ENCODE measurements at regions not wholly inside any gene's neighbourhood (a gene's known extent, or its start where the extent isn't known, plus 50 kb on each side); places are given as distances from the start of the nearest gene placed in this dataset.

DNA sequence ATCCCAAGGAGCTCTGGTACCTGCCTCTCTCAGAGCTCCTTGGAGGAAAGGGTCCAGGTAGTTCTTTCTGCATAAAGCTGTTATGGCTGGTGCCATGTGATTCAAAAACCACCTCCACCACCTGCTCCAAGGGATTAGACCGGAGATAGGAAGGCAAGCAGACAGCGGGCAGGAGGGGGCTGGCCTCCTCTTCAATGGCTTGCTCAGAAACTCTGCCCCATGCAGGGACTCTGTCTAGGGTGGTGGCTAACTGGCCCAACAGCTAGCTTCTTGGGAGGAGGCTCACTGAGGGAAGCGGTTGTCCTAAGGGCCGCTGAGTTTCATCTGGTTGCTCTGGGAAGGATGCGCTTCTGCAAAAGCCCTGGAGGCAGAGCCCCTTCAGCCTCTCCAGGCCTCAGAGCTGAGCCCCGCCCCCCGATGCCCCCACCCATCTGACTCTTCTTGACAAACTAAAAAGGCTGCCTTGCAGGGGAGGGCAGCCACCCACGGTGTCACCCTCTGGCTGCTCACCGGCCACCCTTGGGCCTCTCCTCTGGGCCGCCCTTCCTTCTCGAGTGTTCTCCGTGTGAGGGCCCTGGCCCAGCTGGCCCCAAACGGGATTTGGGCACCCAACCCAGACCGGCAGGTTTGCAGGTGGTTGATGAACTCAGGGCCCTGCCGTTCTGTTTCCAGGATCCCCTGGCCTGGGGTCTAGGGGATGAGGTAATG, 90.2 kb downstream of the MCFD2 start:
- Histone ChIP-seq H3K9me3 (ENCODE audit: control insufficient read depth in 4 of 4, low read length in 3 of 4) (peaks cover 0 to 2% (median 0%) of the 10 kb centered on the region in 4 donors), H3K27me3 (ENCODE audit: control insufficient read depth in 4 of 4, insufficient read depth in 4 of 4, low read length in 3 of 4) (no peaks in the 10 kb centered on the region), H3K36me3 (ENCODE audit: control insufficient read depth in 4 of 4, insufficient read depth in 3 of 4, low read depth in 1 of 4, low read length in 3 of 4) (no peaks in the 10 kb centered on the region), H3K27ac (ENCODE audit: low read depth in 1 of 2, low read length in 2 of 2) (no peak overlapping the region), H3K4me1 (ENCODE audit: control insufficient read depth in 4 of 4, insufficient read depth in 4 of 4, low read length in 3 of 4) (no peaks in the 10 kb centered on the region), H3K9ac (ENCODE audit: low read depth in 1 of 2, low read length in 2 of 2) (no peak overlapping the region), H3K4me3 (ENCODE audit: low read depth in 1 of 3, low read length in 3 of 3) (no peak overlapping the region)
- 94% methylated on average over 15 of the region's 15 CpGs for WGBS
- no peak for TF ChIP-seq HNF4G (IDR thresholded peaks at IDR 0.05)
- TF ChIP-seq YY1 (IDR thresholded peaks at IDR 0.05): no peak
- TF ChIP-seq SP1 (IDR thresholded peaks at IDR 0.05): no peak
- TF ChIP-seq EGR1 (IDR thresholded peaks at IDR 0.05; ENCODE audit: low read depth in 2 of 2): no peak
- TF ChIP-seq GABPA (IDR thresholded peaks at IDR 0.05 in 1 of 2, conservative IDR thresholded peaks at IDR 0.05 in 1 of 2): no peak
- no peak for TF ChIP-seq HNF4A (conservative IDR thresholded peaks at IDR 0.05)
- TF ChIP-seq, protein P1, sequence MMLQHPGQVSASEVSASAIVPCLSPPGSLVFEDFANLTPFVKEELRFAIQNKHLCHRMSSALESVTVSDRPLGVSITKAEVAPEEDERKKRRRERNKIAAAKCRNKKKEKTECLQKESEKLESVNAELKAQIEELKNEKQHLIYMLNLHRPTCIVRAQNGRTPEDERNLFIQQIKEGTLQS (IDR thresholded peaks at IDR 0.05): no peak
- no peak for TF ChIP-seq RAD21 (IDR thresholded peaks at IDR 0.05)
- TF ChIP-seq NR2F2 (IDR thresholded peaks at IDR 0.05): no peak
- TF ChIP-seq, protein P2, sequence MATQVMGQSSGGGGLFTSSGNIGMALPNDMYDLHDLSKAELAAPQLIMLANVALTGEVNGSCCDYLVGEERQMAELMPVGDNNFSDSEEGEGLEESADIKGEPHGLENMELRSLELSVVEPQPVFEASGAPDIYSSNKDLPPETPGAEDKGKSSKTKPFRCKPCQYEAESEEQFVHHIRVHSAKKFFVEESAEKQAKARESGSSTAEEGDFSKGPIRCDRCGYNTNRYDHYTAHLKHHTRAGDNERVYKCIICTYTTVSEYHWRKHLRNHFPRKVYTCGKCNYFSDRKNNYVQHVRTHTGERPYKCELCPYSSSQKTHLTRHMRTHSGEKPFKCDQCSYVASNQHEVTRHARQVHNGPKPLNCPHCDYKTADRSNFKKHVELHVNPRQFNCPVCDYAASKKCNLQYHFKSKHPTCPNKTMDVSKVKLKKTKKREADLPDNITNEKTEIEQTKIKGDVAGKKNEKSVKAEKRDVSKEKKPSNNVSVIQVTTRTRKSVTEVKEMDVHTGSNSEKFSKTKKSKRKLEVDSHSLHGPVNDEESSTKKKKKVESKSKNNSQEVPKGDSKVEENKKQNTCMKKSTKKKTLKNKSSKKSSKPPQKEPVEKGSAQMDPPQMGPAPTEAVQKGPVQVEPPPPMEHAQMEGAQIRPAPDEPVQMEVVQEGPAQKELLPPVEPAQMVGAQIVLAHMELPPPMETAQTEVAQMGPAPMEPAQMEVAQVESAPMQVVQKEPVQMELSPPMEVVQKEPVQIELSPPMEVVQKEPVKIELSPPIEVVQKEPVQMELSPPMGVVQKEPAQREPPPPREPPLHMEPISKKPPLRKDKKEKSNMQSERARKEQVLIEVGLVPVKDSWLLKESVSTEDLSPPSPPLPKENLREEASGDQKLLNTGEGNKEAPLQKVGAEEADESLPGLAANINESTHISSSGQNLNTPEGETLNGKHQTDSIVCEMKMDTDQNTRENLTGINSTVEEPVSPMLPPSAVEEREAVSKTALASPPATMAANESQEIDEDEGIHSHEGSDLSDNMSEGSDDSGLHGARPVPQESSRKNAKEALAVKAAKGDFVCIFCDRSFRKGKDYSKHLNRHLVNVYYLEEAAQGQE (IDR thresholded peaks at IDR 0.05): no peak
- TF ChIP-seq, protein P3, sequence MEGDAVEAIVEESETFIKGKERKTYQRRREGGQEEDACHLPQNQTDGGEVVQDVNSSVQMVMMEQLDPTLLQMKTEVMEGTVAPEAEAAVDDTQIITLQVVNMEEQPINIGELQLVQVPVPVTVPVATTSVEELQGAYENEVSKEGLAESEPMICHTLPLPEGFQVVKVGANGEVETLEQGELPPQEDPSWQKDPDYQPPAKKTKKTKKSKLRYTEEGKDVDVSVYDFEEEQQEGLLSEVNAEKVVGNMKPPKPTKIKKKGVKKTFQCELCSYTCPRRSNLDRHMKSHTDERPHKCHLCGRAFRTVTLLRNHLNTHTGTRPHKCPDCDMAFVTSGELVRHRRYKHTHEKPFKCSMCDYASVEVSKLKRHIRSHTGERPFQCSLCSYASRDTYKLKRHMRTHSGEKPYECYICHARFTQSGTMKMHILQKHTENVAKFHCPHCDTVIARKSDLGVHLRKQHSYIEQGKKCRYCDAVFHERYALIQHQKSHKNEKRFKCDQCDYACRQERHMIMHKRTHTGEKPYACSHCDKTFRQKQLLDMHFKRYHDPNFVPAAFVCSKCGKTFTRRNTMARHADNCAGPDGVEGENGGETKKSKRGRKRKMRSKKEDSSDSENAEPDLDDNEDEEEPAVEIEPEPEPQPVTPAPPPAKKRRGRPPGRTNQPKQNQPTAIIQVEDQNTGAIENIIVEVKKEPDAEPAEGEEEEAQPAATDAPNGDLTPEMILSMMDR (IDR thresholded peaks at IDR 0.05; ENCODE audit: low read depth, low read length, missing input control): no peak
- no peak for TF ChIP-seq RXRA (IDR thresholded peaks at IDR 0.05)
- no peak for TF ChIP-seq FOXA1 (IDR thresholded peaks at IDR 0.05)
- no peak for TF ChIP-seq JUND (IDR thresholded peaks at IDR 0.05)
- no peak for TF ChIP-seq MAX (IDR thresholded peaks at IDR 0.05)
- TF ChIP-seq TAF1 (conservative IDR thresholded peaks at IDR 0.05): no peak
- TF ChIP-seq FOXA2 (IDR thresholded peaks at IDR 0.05): no peak
- no peak for DNase-seq (ENCODE audit: low spot score)

- no peak for DNase-seq (ENCODE audit: low spot score)
- Histone ChIP-seq H3K27me3 (ENCODE audit: control insufficient read depth in 4 of 4, insufficient read depth in 4 of 4, low read length in 3 of 4) (no peaks in the 10 kb centered on the region), H3K4me3 (ENCODE audit: low read depth in 1 of 3, low read length in 3 of 3) (no peak overlapping the region), H3K27ac (ENCODE audit: low read depth in 1 of 2, low read length in 2 of 2) (no peak overlapping the region), H3K4me1 (ENCODE audit: control insufficient read depth in 4 of 4, insufficient read depth in 4 of 4, low read length in 3 of 4) (no peaks in the 10 kb centered on the region), H3K9ac (ENCODE audit: low read depth in 1 of 2, low read length in 2 of 2) (no peak overlapping the region), H3K9me3 (ENCODE audit: control insufficient read depth in 4 of 4, low read length in 3 of 4) (no peaks in the 10 kb centered on the region), H3K36me3 (ENCODE audit: control insufficient read depth in 4 of 4, insufficient read depth in 3 of 4, low read depth in 1 of 4, low read length in 3 of 4) (no peaks in the 10 kb centered on the region)
- WGBS: 95% methylated on average over 3 of the region's 3 CpGs
- TF ChIP-seq RAD21 (IDR thresholded peaks at IDR 0.05) (no peak), MAX (IDR thresholded peaks at IDR 0.05) (no peak), EGR1 (IDR thresholded peaks at IDR 0.05; ENCODE audit: low read depth in 2 of 2) (no peak), GABPA (IDR thresholded peaks at IDR 0.05 in 1 of 2, conservative IDR thresholded peaks at IDR 0.05 in 1 of 2) (no peak), HNF4G (IDR thresholded peaks at IDR 0.05) (no peak), FOXA2 (IDR thresholded peaks at IDR 0.05) (no peak), FOXA1 (IDR thresholded peaks at IDR 0.05) (no peak), SP1 (IDR thresholded peaks at IDR 0.05) (no peak), YY1 (IDR thresholded peaks at IDR 0.05) (no peak), TAF1 (conservative IDR thresholded peaks at IDR 0.05) (no peak)
- TF ChIP-seq, protein P3 (IDR thresholded peaks at IDR 0.05; ENCODE audit: low read depth, low read length, missing input control): no peak
- TF ChIP-seq, protein P1 (IDR thresholded peaks at IDR 0.05): no peak
- TF ChIP-seq, protein P2 (IDR thresholded peaks at IDR 0.05): no peak
These were observed 91.0 kb downstream of the MCFD2 start for GRCh38 chr2:46824611-46825010.
